Left colon (tissue), 2 donors: ENCODE measurements at regions not wholly inside any gene's neighbourhood (a gene's known extent, or its start where the extent isn't known, plus 50 kb on each side); places are given as distances from the start of the nearest gene placed in this dataset.
"Not testable (repeated sequence)": the region's sequence is repeated elsewhere in the genome, so short reads cannot be mapped to it uniquely, and the experiment has no call there.

Experiments used
- ATAC-seq: fragments of 200-7000 bp; cut with Tn5 transposase; one replicate; pipeline ENCODE4 v1.9.1; 2020; ENCODE audit warnings: mild to moderate bottlenecking, moderate library complexity
- DNase-seq, 2 donors: peaks; one replicate each; pipeline ENCODE4 v3.0.0-alpha.2; 2020
- intact Hi-C, 2 donors: fragments of 100-400 bp; cut with DNase I in 1 of 2; cut with micrococcal nuclease in 1 of 2; formaldehyde crosslinking; loops; one replicate each; pipeline versions ENCODE4 v1.11.2 to v1.14.0; 2022; cut with DNase I, micrococcal nuclease
- donor health status: DM: no; HTN: no; CAD: no.
- donor health status: DM: yes; HTN: yes; CAD: no.

DNA sequence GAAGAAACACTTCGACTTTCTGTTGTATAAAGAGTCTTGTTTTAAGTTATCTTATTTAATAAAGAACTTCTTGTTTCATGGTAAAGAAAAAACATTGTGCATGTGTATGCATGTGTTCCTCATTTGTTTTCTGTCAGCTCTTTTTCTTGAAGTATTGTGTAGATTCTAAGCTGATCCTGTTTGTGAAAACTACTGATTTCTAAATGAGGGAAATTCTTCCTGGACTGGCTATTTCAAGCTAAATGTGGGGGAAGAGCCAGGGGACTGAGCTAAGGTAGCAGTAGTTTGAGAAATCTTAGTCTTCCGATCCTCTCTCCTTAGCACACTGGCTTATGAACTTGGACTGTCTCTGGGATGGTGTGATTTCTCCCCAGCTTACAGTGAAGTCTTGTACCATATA, 56.4 kb upstream of the RBMS1 start:
- no peak for ATAC-seq
- no peak for DNase-seq
- intact Hi-C loops, result no loop called here

DNA sequence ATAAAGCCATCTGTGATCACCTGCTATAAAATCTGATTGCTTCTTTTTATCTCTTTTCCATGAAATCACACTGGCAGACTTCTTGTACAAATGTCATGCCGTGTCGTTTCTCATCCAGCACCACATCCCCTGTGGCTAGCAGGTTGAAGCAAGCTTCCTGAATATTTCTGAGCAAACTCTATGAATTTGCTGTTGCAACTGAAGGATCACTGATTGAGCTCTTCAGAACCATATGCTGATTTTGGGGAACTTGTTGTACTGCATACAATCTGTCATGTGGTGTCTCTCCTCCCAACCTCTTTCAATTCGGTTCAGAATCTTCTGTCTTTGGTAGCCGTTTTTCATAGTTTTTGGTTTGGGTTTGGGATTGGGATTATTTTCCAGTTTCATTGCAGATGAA, 57.7 kb upstream of the RBMS1 start:
- ATAC-seq (no peak), DNase-seq (no peak)
- intact Hi-C loops, result no loop called here

DNA sequence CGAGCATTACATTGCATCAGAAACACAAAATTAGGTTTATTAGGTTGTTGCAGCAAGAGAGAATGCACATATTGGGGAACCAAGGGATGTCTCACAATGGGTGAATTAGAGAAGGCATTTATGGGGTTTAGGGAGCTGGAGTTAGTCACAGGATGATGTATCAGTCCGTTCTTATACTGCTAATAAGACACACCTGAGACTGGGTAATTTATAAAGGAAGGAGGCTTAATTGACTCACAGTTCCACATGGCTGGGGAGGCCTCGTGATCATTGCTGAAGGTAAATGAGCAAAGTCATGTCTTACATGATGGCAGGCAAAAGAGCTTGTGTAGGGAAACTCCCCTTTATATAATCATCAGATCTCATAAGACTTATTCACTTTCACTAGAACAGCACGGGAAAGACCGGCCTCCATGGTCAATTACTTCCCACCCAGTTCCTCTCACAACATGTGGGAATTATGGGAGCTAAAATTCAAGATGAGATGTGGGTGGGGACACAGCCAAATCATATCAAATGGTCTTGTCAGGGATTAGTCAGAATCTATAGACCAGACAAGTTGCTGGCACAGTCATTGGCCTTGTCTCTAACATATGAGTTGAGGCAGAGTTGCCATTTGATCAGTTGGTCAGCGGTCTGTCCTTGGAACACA, 61.9 kb upstream of the RBMS1 start:
- DNase-seq, result no peak
- no peak for ATAC-seq
- intact Hi-C loops, result no loop called here

DNA sequence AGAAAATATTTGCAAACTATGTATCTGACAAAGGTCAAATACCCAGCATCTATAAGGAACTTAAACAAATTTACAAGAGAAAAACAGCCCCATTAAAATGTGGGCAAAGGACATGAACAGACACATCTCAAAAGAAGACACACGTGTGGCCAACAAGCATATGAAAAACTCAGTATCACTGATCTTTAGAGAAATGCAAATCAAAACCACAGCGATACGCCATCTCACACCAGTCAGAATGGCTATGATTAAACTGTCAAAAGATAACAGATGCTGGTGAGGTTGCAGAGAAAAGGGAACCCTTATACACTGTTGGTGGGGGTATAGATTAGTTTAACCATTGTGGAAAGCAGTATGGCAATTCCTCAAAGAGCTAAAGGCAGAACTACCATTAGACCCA, 64.3 kb upstream of the RBMS1 start:
- DNase-seq, result no peak
- ATAC-seq, result no peak
- intact Hi-C loops, result no loop called here

DNA sequence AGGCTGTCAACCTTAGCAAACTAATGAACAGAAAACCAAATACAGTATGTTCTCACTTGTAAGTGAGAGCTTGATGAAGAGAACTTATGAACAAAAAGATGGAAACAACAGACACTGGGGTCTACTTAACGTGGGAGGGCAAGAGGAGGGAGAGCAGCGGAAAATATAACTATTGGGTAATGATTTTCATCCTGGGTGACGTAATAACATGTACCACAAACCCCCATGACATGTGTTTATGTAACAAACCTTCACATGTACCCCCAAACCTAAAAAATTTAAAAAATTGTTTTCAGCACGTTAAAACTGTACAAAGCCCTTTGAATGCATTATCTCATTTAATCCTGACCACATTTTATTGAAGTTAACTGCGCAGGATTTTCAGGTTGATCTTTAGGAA, 64.9 kb upstream of the RBMS1 start:
- intact Hi-C loops, result no loop called here
- no peak for DNase-seq

DNA sequence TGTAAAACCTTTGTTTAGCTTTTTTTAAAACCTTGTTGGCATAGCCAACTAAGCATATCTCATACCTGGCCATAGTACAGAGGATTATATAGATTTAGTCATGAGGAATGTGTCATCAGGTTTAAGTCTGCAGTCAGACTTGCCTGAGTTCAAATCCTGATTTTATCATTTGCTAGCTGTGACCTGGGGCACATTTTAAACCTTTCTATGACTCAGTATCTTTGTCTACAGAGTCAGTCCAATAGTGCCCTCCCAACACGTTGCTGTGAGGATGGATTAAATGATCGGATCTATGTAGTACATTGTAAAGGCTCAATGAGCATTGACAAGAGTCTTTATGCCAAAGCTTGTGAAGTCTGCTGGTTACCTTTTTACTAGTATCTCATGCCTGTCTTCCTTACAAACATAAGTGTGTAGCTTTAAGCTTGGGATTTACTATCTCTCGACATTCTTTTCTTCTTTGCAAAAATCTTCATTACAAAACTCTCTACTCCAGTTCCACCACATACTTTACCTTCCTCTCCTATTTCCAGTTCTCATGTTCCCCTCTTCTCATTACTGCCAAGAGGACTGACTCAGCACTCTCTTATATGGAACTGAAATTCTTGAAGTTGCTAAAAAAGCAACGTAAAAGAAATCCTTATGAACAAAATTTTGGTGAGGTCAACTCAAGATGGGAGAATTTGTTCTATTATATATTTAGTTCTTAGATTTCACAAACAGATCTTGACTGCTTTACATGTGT, 68.1 kb upstream of the RBMS1 start:
- intact Hi-C loops, result no loop called here
- DNase-seq (no peak), ATAC-seq (no peak)

More for the DNA sequence above, 64.9 kb upstream of the RBMS1 start:
- ATAC-seq, result no peak

DNA sequence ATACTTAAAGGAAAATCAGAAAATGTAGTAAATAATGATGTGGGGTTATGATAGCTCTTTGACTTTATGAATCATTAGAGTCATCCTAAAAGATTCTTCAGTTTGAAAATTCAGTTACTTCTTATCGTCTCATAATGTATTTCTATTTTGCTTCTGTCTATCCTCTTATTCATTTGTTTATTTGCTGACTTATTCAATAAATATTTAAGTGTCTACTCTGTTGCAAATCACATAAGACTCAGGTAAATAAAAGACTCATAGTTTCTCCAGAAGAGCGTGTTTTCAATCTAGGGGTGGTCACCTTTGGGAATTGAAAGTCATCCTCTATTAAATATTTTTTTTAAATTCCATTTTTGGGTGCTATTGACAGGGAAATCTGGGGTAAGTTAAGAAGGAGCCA, 69.1 kb upstream of the RBMS1 start:
- DNase-seq (no peak), ATAC-seq (no peak)
- intact Hi-C loops, result no loop called here

DNA sequence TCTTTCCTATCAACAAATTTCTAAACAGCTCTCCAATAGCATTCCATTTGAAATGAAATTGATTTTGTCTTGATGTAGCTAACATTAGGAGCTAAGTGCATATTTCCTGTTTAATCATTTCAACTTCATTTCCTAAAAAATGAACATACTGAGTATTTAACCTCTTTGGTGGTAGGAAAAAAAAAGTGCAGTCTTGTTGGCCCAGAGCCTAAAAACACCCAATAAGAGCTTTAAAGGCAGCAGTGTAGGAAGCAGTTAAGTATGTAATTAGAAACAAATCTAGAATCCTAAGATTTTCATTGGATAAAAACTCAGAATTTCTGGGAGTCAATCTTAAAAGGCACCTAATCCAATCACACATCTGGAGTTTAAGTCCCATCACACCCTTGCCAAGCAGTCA, 71.0 kb upstream of the RBMS1 start:
- intact Hi-C loops, result no loop called here
- DNase-seq, result no peak
- ATAC-seq, result no peak

DNA sequence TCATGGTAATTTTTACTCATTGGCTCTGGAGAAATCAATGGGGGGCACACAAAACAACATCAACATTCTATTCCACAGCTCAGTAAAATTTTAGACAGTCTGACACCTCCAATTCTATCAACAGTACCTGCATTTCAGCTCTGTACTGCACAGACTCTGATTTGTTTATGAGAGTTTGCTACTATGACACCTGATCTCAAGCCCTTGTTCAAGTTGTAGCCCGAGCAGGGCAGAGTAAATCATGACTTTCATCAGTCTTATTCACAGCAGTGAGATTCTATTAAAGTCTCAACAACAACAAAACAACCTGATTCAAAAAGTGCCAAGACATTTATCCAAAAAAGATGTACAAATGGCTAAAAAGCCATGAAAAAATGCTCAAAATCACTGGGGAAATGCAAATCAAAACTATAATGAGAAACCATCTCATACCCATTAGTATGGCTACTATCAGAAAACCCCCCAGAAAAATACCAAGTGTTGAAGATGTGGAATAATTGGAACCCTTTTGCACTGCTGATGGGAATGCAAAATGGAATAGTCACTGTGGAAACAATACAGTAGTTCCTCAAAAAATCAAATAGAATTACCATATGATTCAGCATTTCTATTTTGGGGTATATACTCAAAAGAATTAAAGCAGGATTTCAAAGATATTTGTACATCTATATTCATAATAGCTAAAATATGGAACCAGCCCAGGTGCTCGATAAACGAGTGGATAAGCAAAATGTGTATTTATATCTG, 71.7 kb upstream of the RBMS1 start:
- ATAC-seq (no peak), DNase-seq (no peak)
- intact Hi-C loops, result no loop called here

DNA sequence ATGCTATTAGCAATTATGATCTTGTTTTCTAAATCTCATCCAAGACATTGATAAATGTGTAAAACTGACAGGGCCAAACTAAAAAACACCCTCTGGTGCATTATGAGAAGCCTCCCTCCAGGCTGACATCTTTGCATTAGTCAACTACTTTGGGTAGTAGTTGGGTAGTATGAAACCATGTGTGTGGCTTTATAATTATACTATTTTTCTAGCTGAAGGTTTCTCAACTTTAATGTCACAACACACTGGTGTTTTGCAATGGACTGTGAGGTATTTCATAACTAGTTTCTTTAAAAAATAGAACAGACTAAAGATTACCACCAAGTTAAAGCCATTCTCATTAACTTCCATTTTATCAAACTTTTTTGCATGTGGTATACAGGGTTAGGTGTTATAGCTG, 73.1 kb upstream of the RBMS1 start:
- no peak for ATAC-seq
- DNase-seq, result no peak
- intact Hi-C loops, result no loop called here

DNA sequence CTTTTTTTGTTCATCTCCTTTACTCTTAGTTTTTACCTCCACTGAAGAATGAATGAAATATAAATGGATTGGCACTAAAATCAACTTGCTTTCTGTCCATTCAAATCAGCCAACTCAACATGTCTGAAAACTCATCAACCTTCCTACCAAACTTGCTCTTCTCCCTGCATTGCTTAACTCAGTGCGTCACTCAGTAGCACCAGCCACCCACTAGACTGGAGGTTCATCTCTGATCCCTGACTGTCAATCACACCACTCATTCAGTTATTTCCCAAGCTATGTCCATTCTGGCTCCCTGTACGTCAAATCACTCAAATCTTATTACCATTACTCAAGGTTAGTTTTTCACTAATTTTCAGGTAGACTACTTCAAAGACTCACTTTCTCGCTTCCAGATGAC, 75.2 kb upstream of the RBMS1 start:
- intact Hi-C loops, result no loop called here
- no peak for DNase-seq
- ATAC-seq, result no peak

DNA sequence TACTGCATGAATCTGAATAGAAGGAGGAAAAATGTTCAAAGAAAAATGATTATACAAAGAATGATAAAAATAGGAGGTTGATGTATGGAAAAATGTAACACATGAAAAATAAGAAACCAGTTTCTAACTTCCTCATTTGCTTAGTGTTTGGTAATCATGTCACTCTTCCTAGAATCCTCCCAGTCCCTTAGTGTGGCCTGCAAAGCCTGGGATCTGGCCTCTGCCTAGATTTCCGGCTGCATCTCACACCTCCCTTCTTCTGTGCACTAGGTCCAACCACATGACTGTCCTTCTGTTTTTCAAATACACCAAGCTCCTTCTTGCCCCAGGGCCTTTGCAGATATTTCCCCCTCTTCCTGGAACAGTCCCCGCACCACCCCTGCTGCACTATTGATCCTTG, 76.8 kb upstream of the RBMS1 start:
- intact Hi-C loops, result no loop called here
- no peak for DNase-seq
- ATAC-seq, result no peak

DNA sequence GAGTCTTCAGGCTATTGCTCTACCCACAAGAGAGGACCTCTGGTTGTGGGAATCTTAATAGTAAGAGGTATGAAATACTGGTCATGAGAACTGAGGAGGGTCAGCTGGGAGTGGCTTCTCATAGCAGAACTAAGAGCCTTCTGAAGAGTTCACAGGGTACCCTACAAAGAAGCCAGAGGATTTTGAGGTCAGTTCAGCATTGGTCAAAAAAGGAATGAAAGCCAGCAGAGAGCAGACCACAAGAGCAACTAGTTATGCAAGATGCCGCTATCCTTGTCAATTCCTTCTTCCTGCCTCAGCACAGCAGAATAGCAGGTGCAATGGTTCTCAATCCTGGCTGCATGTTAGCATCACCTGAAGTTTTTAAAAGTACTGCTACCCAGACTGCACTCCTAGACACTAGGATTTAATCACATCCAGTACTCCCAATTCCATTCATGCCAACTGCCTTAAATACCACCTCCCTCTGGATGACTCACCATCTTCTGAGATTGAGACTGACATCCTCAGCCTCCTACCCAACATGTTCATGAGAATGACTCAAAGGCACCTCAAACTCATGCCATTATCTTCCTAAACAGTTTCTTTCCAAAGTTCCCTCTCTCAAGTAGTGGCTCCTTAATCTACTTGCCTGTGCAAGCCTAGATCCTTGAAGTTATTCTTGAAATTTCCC, 81.0 kb upstream of the RBMS1 start:
- DNase-seq (no peak), ATAC-seq (no peak)
- intact Hi-C loops, result no loop called here

DNA sequence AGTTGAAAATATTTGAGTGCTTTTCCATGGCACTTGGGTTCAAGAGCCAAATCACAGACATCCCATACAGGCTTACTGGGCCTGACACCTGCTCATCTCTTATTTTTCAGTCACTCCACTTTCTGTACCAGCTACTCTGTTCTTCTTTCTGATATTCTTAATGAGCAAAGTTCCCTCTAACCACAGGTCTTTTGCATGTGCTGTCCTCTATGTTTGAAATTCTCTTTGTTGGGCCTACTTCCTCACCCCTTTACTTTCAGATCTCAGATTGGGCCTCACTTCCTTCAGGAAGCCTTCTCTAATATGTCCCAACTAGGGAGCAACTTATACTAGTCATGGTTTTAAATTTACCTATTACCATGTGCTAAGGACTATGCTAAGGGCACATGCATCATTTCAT, 81.8 kb upstream of the RBMS1 start:
- no peak for ATAC-seq
- DNase-seq, result no peak
- intact Hi-C loops, result no loop called here

DNA sequence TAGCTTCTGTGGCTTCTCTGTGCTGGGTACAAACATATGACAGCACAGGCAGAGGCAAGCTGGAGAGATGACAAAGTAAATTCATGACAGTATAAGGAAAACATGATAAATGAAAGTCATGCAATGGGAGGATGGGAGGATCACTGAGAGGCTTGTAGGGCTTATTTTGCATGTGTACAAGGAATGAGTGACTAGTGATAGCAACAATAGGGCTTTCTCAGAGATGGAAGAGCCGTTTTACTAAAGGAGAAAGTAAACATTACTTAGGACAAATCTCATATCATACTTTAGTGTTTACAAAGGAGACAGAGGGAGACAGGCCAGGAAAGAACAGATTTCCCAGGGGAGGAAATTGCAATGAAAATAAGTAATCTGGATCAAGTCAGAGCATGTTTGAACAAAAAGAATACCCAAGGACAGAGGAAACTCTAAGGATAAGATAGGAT, 82.5 kb upstream of the RBMS1 start:
- intact Hi-C loops, result no loop called here
- ATAC-seq, result no peak
- no peak for DNase-seq

DNA sequence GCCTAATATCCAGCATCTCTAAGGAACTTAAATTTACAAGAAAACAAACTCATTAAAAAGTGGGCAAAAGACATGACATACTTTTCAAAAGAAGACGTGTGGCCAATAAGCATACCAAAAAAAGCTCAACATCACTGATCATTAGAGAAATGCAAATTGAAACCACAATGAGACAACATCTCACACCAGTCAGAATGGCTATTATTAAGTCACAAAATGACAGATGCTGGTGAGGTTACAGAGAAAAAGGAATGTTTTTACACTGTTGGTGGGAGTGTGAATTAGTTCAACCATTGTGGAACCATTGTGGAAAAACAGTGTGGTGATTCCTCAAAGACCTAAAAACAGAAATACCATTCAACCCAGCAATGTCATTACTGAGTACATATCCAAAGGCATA, 83.5 kb upstream of the RBMS1 start:
- intact Hi-C loops, ATAC-seq, DNase-seq: not testable (repeated sequence)

DNA sequence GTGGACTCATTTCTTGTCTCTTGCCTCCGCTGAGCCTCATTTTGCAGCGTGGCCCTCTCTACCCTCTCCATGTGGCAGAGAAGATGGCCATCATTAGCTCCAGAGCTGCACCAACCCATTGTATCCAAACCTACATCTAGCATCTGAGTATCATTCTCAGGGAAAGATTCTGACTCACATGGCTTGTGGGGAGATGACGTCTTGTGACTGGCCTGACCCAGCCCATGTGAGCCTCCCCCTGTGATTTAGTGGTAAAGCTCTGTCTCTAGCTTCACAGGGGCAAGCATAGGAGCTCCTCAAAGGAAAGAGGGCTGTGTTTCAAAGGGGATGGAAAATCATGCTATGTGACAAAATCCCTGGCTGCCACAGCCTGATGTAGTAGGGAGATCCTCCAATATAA, 87.4 kb upstream of the RBMS1 start:
- no peak for DNase-seq
- no peak for ATAC-seq
- intact Hi-C loops, result no loop called here

DNA sequence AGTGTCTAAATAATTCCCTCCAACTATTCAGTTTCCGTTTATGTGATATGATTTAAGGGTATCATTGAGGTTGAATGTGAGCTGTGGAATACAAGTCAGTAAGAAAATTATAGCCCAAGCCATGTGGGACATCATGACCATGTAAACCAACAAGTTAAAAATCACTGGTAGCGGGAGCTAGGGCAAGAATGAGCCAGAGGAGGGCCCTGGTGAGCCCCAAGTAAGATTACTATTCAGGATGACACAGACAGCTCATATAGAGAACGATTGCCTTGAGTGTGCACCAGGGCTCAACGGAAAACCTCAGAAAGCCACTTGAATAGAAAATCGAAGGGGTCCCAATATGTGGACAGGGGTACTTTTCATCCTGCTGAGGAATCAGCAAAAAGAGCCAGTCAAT, 87.8 kb upstream of the RBMS1 start:
- intact Hi-C loops, result no loop called here
- no peak for DNase-seq
- no peak for ATAC-seq

DNA sequence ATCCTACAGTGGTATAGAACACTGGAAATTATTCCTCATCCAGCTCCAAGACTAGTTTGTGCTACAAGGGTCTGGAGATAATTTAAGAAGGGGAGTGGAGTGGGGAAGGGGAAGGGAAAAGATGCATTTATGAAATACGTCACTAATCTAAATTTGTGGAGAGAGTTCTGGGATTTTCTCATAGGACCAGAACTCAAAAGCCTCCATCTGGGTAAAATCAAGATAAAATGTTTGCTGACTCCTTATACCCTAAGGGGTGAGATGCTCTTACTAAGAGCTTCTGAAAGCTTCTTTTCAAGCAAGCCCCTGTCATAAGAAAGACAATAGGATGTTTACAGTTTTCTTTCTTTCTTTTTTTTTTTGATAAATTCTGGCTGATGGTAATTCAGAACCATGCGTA, 88.5 kb upstream of the RBMS1 start:
- ATAC-seq (no peak), DNase-seq (no peak)
- intact Hi-C loops, result no loop called here
